SK-N-SH treated with all-trans-retinoic acid at 6 μM for 48 hours (cell line): ENCODE measurements at regions not wholly inside any gene's neighbourhood (a gene's known extent, or its start where the extent isn't known, plus 50 kb on each side); places are given as distances from the start of the nearest gene placed in this dataset.

Experiments
- ATAC-seq: fragments of 200-7000 bp; cut with Tn5 transposase; 3 replicates; pipeline ENCODE4 v1.9.1; 2020; ENCODE audit warnings: mild to moderate bottlenecking, moderate library complexity
- ARNTL ChIP-seq: fragments of 450-650 bp; formaldehyde crosslinking; IDR thresholded peaks from 2 replicates; pipeline ENCODE4 v1.5.0; 2020; ENCODE audit warnings: low read depth, mild to moderate bottlenecking, moderate library complexity, borderline replicate concordance
- CSDC2 ChIP-seq: fragments of 250-450 bp; sonication (Bioruptor Pico); IDR thresholded peaks from 2 replicates; pipeline ENCODE4 v1.5.0; 2020; ENCODE audit warnings: mild to moderate bottlenecking, moderate library complexity
- ESRRG ChIP-seq: fragments of 250-450 bp; sonication (Bioruptor Pico); IDR thresholded peaks from 2 replicates; pipeline ENCODE4 v1.6.1; 2021; ENCODE audit warnings: mild to moderate bottlenecking
- GLIS3 ChIP-seq: fragments of 250-450 bp; sonication (Bioruptor Pico); IDR thresholded peaks from 2 replicates; pipeline ENCODE4 v1.5.0; 2020; ENCODE audit warnings: mild to moderate bottlenecking, moderate library complexity
- OSR1 ChIP-seq: fragments of 250-450 bp; sonication (Bioruptor Pico); IDR thresholded peaks from 2 replicates; pipeline ENCODE4 v1.8.0; 2022; ENCODE audit warnings: moderate library complexity, mild to moderate bottlenecking, inconsistent platforms
- PPARA ChIP-seq: fragments of 250-450 bp; sonication (Bioruptor Pico); IDR thresholded peaks from 2 replicates; pipeline ENCODE4 v1.5.0; 2020; ENCODE audit warnings: mild to moderate bottlenecking, borderline replicate concordance
- RARB ChIP-seq: fragments of 250-450 bp; sonication (Bioruptor Pico); IDR thresholded peaks from 2 replicates; pipeline ENCODE4 v1.8.0; 2021; ENCODE audit warnings: mild to moderate bottlenecking, moderate library complexity
- SNAI2 ChIP-seq: fragments of 250-450 bp; sonication (Bioruptor Pico); IDR thresholded peaks from 2 replicates; pipeline ENCODE4 v1.5.0; 2020; ENCODE audit warnings: mild to moderate bottlenecking, moderate library complexity
- TCF4 ChIP-seq: fragments of 250-450 bp; sonication (Bioruptor Pico); IDR thresholded peaks from 2 replicates; pipeline ENCODE4 v1.8.0; 2021; ENCODE audit warnings: mild to moderate bottlenecking, moderate library complexity, borderline replicate concordance
- TOX ChIP-seq: fragments of 250-450 bp; sonication (Bioruptor Pico); IDR thresholded peaks from 2 replicates; pipeline ENCODE4 v1.8.0; 2021; ENCODE audit warnings: mild to moderate bottlenecking, moderate library complexity, borderline replicate concordance
- ZC3H10 ChIP-seq: fragments of 250-450 bp; sonication (Bioruptor Pico); IDR thresholded peaks from 2 replicates; pipeline ENCODE4 v1.5.1; 2021; ENCODE audit warnings: mild to moderate bottlenecking, moderate library complexity
- ZFP3 ChIP-seq: fragments of 250-450 bp; sonication (Bioruptor Pico); IDR thresholded peaks from 2 replicates; pipeline ENCODE4 v1.5.0; 2020; ENCODE audit warnings: mild to moderate bottlenecking, moderate library complexity
- ZFP30 ChIP-seq: fragments of 450-650 bp; formaldehyde crosslinking; IDR thresholded peaks from 2 replicates; pipeline ENCODE4 v1.5.0; 2022; ENCODE audit warnings: mild to moderate bottlenecking, moderate library complexity
- ZNF565 ChIP-seq: fragments of 450-650 bp; formaldehyde crosslinking; conservative IDR thresholded peaks from 2 replicates; pipeline ENCODE4 v1.5.0; 2020; ENCODE audit warnings: low read depth, mild to moderate bottlenecking, moderate library complexity
- ZNF70 ChIP-seq: fragments of 450-650 bp; formaldehyde crosslinking; IDR thresholded peaks from 2 replicates; pipeline ENCODE4 v1.5.0; 2020; ENCODE audit warnings: mild to moderate bottlenecking, moderate library complexity
- ZNF8 ChIP-seq: fragments of 450-650 bp; formaldehyde crosslinking; IDR thresholded peaks from 2 replicates; pipeline ENCODE4 v1.5.0; 2020; ENCODE audit warnings: mild to moderate bottlenecking, moderate library complexity
- TF ChIP-seq, protein P1 (sequence below): fragments of 250-450 bp; sonication (Bioruptor Pico); IDR thresholded peaks from 2 replicates; pipeline ENCODE4 v1.5.1; 2021; ENCODE audit warnings: mild to moderate bottlenecking, moderate library complexity
- TF ChIP-seq, protein P2 (sequence below): fragments of 250-450 bp; sonication (Bioruptor Pico); IDR thresholded peaks from 2 replicates; pipeline ENCODE4 v1.5.1; 2020; ENCODE audit warnings: low read depth, mild to moderate bottlenecking, moderate library complexity
- TF ChIP-seq, protein P3 (sequence below): fragments of 250-450 bp; sonication (Bioruptor Pico); IDR thresholded peaks from 2 replicates; pipeline ENCODE4 v1.5.0; 2020; ENCODE audit warnings: mild to moderate bottlenecking, moderate library complexity
- TF ChIP-seq, protein P4 (sequence below): fragments of 250-450 bp; sonication (Bioruptor Pico); IDR thresholded peaks from 2 replicates; pipeline ENCODE4 v1.8.0; 2021; ENCODE audit warnings: low read depth, mild to moderate bottlenecking, moderate library complexity, borderline replicate concordance
- TF ChIP-seq, protein P5 (sequence below): fragments of 250-450 bp; sonication (Bioruptor Pico); IDR thresholded peaks from 2 replicates; pipeline ENCODE4 v1.8.0; 2020; ENCODE audit warnings: mild to moderate bottlenecking, moderate library complexity, borderline replicate concordance

DNA sequence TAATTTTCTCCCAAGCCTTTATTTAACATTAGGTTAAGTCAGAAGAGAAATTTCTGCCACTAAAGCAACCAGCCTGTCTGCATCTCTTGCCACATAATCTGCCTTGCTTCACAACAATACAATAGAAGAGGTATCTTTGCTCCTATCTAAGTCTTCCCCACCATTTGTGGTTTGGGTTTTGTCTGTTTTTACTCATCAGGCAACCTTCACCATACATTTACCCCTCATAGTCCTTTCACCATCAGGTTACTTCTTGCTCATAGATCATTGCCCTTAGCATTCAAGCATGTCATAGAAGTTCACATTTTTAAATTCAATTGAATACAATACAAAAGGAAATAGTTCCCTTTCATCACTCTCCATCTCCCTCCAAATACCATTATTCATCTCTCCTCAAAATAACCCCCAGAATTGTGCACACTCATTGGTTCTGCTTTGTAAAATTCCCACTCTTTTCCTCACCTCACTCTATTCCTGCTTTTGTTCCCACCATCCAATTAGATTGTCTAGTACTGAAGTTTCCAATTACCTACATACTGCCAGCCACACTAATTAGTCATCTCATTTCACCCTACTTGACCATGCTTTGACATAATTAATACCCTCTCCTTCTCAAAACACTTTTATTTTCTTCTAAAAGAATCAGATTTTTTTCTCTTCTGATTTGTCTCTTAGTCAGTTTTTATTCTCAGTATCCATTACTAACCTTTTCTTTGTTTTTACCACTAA, 1957.0 kb upstream of the AGA start:
- ATAC-seq, result no peak
- TF ChIP-seq ZFP3 (no peak), RARB (no peak), ARNTL (no peak), ESRRG (no peak), SNAI2 (CRISPR knock-in tag) (no peak), TOX (CRISPR knock-in tag) (no peak), ZNF70 (no peak)
- TF ChIP-seq, protein P1, sequence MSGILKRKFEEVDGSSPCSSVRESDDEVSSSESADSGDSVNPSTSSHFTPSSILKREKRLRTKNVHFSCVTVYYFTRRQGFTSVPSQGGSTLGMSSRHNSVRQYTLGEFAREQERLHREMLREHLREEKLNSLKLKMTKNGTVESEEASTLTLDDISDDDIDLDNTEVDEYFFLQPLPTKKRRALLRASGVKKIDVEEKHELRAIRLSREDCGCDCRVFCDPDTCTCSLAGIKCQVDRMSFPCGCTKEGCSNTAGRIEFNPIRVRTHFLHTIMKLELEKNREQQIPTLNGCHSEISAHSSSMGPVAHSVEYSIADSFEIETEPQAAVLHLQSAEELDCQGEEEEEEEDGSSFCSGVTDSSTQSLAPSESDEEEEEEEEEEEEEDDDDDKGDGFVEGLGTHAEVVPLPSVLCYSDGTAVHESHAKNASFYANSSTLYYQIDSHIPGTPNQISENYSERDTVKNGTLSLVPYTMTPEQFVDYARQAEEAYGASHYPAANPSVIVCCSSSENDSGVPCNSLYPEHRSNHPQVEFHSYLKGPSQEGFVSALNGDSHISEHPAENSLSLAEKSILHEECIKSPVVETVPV, result no peak

DNA sequence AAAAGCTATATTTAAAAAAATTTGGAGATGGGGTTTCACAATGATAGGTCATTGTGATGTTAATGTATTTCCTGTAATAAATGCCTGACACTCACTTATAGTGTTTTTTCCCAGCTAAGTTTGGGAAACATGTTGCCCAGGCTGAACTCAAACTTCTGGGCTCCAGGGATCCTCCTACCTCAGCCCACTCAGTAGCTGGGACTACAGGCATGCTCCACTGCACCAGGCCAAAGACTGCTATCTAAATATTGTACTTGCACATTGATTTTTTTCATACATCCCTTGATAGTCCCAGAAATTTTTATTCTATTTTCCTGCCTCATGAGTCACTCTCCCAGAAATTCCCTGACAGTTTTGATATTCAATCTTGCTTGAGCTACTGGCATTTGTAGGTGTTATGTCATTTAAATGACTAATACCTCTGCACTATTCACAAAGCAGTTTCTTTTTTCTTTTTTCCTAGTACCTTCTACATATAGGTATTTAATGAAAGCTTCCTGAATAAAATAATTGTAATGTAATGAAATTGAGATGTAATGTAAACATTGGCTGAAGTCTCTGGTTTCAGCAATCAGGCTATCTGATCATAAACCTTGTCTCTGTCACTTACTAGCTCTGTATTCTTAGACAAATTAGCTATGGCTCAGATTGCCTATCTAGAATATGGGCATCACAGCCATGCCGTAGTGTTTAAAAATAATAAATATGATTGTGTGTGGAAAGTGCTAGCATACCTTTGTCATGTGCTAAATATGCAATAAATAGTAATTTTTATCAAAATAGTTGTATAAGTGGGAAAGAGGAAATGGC, 1973.0 kb upstream of the AGA start:
- ATAC-seq, result no peak
- TF ChIP-seq, protein P2, sequence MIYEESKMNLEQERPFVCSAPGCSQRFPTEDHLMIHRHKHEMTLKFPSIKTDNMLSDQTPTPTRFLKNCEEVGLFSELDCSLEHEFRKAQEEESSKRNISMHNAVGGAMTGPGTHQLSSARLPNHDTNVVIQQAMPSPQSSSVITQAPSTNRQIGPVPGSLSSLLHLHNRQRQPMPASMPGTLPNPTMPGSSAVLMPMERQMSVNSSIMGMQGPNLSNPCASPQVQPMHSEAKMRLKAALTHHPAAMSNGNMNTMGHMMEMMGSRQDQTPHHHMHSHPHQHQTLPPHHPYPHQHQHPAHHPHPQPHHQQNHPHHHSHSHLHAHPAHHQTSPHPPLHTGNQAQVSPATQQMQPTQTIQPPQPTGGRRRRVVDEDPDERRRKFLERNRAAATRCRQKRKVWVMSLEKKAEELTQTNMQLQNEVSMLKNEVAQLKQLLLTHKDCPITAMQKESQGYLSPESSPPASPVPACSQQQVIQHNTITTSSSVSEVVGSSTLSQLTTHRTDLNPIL, result no peak

DNA sequence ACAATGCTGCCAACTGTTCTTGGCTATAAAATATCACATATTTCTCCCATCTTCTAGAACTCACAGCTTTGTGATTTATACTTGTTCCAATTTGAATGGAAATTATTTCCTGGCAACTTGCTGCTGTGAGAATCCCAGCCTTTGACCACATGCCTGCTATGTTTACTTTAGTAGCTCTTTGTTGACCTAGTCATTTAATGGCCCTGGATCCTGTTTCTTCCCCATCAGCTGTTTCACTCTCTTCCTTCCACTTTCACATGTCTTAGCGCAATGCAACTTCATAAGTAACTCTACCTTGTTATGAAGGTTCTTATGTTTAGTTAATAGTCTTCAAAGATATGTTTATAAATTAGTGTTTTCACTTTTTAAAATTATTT, 1973.6 kb upstream of the AGA start:
- TF ChIP-seq, protein P3, sequence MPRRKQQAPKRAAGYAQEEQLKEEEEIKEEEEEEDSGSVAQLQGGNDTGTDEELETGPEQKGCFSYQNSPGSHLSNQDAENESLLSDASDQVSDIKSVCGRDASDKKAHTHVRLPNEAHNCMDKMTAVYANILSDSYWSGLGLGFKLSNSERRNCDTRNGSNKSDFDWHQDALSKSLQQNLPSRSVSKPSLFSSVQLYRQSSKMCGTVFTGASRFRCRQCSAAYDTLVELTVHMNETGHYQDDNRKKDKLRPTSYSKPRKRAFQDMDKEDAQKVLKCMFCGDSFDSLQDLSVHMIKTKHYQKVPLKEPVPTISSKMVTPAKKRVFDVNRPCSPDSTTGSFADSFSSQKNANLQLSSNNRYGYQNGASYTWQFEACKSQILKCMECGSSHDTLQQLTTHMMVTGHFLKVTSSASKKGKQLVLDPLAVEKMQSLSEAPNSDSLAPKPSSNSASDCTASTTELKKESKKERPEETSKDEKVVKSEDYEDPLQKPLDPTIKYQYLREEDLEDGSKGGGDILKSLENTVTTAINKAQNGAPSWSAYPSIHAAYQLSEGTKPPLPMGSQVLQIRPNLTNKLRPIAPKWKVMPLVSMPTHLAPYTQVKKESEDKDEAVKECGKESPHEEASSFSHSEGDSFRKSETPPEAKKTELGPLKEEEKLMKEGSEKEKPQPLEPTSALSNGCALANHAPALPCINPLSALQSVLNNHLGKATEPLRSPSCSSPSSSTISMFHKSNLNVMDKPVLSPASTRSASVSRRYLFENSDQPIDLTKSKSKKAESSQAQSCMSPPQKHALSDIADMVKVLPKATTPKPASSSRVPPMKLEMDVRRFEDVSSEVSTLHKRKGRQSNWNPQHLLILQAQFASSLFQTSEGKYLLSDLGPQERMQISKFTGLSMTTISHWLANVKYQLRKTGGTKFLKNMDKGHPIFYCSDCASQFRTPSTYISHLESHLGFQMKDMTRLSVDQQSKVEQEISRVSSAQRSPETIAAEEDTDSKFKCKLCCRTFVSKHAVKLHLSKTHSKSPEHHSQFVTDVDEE (CRISPR knock-in tag), result no peak
- TF ChIP-seq ZFP30 (CRISPR knock-in tag), result no peak
- no peak for TF ChIP-seq CSDC2 (CRISPR knock-in tag)
- TF ChIP-seq ZNF8, result no peak
- TF ChIP-seq TCF4 (CRISPR knock-in tag), result no peak
- TF ChIP-seq ARNTL, result no peak
- TF ChIP-seq ESRRG, result no peak
- TF ChIP-seq, protein P4, sequence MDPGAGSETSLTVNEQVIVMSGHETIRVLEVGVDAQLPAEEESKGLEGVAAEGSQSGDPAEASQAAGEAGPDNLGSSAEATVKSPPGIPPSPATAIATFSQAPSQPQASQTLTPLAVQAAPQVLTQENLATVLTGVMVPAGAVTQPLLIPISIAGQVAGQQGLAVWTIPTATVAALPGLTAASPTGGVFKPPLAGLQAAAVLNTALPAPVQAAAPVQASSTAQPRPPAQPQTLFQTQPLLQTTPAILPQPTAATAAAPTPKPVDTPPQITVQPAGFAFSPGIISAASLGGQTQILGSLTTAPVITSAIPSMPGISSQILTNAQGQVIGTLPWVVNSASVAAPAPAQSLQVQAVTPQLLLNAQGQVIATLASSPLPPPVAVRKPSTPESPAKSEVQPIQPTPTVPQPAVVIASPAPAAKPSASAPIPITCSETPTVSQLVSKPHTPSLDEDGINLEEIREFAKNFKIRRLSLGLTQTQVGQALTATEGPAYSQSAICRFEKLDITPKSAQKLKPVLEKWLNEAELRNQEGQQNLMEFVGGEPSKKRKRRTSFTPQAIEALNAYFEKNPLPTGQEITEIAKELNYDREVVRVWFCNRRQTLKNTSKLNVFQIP (CRISPR knock-in tag), result no peak
- TF ChIP-seq, all 23 proteins: peak for 0
- ATAC-seq, result no peak

DNA sequence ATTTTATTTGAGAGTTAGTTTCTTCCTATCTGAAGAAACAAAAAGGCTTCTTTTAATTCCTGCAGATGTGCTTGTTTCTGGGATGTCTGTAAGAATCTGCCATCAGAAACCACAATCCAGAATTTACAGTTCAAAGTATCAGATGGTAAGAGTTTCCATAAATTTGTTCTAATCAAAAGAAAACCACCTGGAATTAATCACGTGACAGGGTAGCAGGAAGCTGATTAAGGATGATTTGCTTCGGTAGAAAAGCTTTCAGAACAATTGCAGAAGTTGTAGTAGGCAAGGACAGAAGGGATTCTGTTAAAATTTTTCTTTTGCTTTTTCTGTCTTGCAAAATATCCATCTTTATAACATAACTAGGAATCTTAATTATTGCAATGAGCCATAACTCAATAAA, 1975.1 kb upstream of the AGA start:
- ATAC-seq, result no peak

More for the DNA sequence above, 1975.1 kb upstream of the AGA start:
- no peak for TF ChIP-seq OSR1 (CRISPR knock-in tag)
- no peak for TF ChIP-seq ZFP3
- no peak for TF ChIP-seq RARB
- no peak for TF ChIP-seq ARNTL
- TF ChIP-seq PPARA (CRISPR knock-in tag), result no peak
- no peak for TF ChIP-seq ZC3H10 (CRISPR knock-in tag)
- no peak for TF ChIP-seq ZNF8
- no peak for TF ChIP-seq ZFP30 (CRISPR knock-in tag)
- no peak for TF ChIP-seq ESRRG
- TF ChIP-seq CSDC2 (CRISPR knock-in tag), result no peak
- TF ChIP-seq, protein P5, sequence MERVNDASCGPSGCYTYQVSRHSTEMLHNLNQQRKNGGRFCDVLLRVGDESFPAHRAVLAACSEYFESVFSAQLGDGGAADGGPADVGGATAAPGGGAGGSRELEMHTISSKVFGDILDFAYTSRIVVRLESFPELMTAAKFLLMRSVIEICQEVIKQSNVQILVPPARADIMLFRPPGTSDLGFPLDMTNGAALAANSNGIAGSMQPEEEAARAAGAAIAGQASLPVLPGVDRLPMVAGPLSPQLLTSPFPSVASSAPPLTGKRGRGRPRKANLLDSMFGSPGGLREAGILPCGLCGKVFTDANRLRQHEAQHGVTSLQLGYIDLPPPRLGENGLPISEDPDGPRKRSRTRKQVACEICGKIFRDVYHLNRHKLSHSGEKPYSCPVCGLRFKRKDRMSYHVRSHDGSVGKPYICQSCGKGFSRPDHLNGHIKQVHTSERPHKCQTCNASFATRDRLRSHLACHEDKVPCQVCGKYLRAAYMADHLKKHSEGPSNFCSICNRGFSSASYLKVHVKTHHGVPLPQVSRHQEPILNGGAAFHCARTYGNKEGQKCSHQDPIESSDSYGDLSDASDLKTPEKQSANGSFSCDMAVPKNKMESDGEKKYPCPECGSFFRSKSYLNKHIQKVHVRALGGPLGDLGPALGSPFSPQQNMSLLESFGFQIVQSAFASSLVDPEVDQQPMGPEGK, result no peak
- no peak for TF ChIP-seq GLIS3
- TF ChIP-seq ZNF565, result no peak
